SU-DHL-6 (cell line): ENCODE measurements at regions not wholly inside any gene's neighbourhood (a gene's known extent, or its start where the extent isn't known, plus 50 kb on each side); places are given as distances from the start of the nearest gene placed in this dataset.
"Not testable (repeated sequence)": the region's sequence is repeated elsewhere in the genome, so short reads cannot be mapped to it uniquely, and the experiment has no call there.

Experiments
- H2AFZ ChIP-seq: fragments of 200-600 bp; sonication (generic); 2 replicates; pipeline ENCODE4 v1.6.1; 2014; ENCODE audit warnings: low read depth, mild to moderate bottlenecking, moderate library complexity, mixed read lengths, antibody characterized with exemption, low read length; ENCODE audit not compliant: severe bottlenecking
- H3F3A ChIP-seq: fragments of 200-600 bp; shearing (Covaris generic); 2 replicates; pipeline ENCODE4 v1.6.0; 2016; ENCODE audit warnings: antibody characterized with exemption, mild to moderate bottlenecking; ENCODE audit not compliant: insufficient read depth
- H3K27ac ChIP-seq: fragments of 200-600 bp; sonication (generic); 2 replicates; pipeline ENCODE4 v1.5.1; 2016; ENCODE audit warnings: low read depth, mild to moderate bottlenecking, low read length, moderate library complexity, mixed read lengths
- H3K27me3 ChIP-seq: fragments of 200-600 bp; sonication (generic), shearing (Covaris generic); 2 replicates; pipeline ENCODE4 v1.6.0; 2014; ENCODE audit warnings: mild to moderate bottlenecking, low read length
- H3K36me3 ChIP-seq: fragments of 200-600 bp; sonication (generic); 2 replicates; pipeline ENCODE4 v1.6.1; 2014; ENCODE audit warnings: mild to moderate bottlenecking, low read length, mixed read lengths
- H3K4me2 ChIP-seq: fragments of 300-600, 200-600 bp; shearing (Covaris generic), sonication (generic); 2 replicates; pipeline ENCODE4 v1.6.0; 2014; ENCODE audit warnings: low read length, low read depth, mild to moderate bottlenecking; ENCODE audit not compliant: poor library complexity, severe bottlenecking
- H3K4me3 ChIP-seq: fragments of 200-600 bp; sonication (generic); 2 replicates; pipeline ENCODE4 v1.5.1; 2014; ENCODE audit warnings: antibody characterized with exemption, low read length, mild to moderate bottlenecking, mixed read lengths; ENCODE audit not compliant: insufficient read depth, poor library complexity, severe bottlenecking
- H3K79me2 ChIP-seq: fragments of 200-600 bp; sonication (generic); 2 replicates; pipeline ENCODE4 v1.6.1; 2014; ENCODE audit warnings: mild to moderate bottlenecking, low read length, moderate library complexity; ENCODE audit not compliant: insufficient read depth
- H3K9ac ChIP-seq: fragments of 200-600 bp; sonication (generic); 2 replicates; pipeline ENCODE4 v1.7.0; 2014; ENCODE audit warnings: mild to moderate bottlenecking, low read length
- H3K9me2 ChIP-seq: fragments of 200-600 bp; sonication (generic); replicated peaks from 2 replicates; pipeline ENCODE4 v1.6.1; 2014; ENCODE audit warnings: low read length; ENCODE audit not compliant: insufficient read depth
- H3K9me3 ChIP-seq: fragments of 200-600 bp; sonication (generic); 2 replicates; pipeline ENCODE4 v1.6.1; 2014; ENCODE audit warnings: low read length, mixed read lengths; ENCODE audit not compliant: insufficient read depth
- H4K20me1 ChIP-seq: fragments of 200-600 bp; sonication (generic); 2 replicates; pipeline ENCODE4 v1.6.1; 2014; ENCODE audit warnings: low read depth, mild to moderate bottlenecking, antibody characterized with exemption, low read length, moderate library complexity, mixed read lengths
- CTCF ChIP-seq: fragments of 200-600 bp; sonication (generic); IDR thresholded peaks from one replicate; pipeline ENCODE4 v1.5.1; 2017; ENCODE audit warnings: antibody characterized with exemption, mild to moderate bottlenecking, low read length, moderate library complexity; ENCODE audit not compliant: insufficient read depth, poor library complexity, severe bottlenecking
- EZH2phosphoT487 ChIP-seq: fragments of 200-600 bp; sonication (generic), shearing (Covaris generic); conservative IDR thresholded peaks from 2 replicates; pipeline ENCODE4 v1.6.1; 2018; ENCODE audit warnings: mild to moderate bottlenecking, antibody characterized with exemption, low read length, moderate library complexity, mixed read lengths

- Histone ChIP-seq H3K36me3 (no peaks in the 10 kb centered on the region), H3K4me3 (no peak overlapping the region), H3K4me2 (no peak overlapping the region), H3K9me2 (no peaks in the 10 kb centered on the region), H3K27ac (no peak overlapping the region), H3K9ac (no peak overlapping the region), H3K27me3 (no peaks in the 10 kb centered on the region), H3K79me2 (no peaks in the 10 kb centered on the region), H2AFZ (no peak overlapping the region), H4K20me1 (no peaks in the 10 kb centered on the region), H3F3A (no peaks in the 10 kb centered on the region), H3K9me3 (no peaks in the 10 kb centered on the region)
- TF ChIP-seq CTCF (no peak), EZH2phosphoT487 (no peak)
Measured at GRCh38 chr9:85871008-85871407, 69.9 kb upstream of the NAA35 start.

- not testable (repeated sequence) for H2AFZ ChIP-seq, H3F3A ChIP-seq, H3K79me2 ChIP-seq, H3K9me2 ChIP-seq, H3K4me3 ChIP-seq, H3K9ac ChIP-seq, H3K36me3 ChIP-seq, H3K9me3 ChIP-seq, H4K20me1 ChIP-seq, H3K27me3 ChIP-seq, H3K27ac ChIP-seq, H3K4me2 ChIP-seq
Measured at GRCh38 chr9:85871683-85872082, 69.3 kb upstream of the NAA35 start.

GRCh38 chr9:85872463-85872862 lies 68.5 kb upstream of the NAA35 start:
- no peaks in the 10 kb centered on the region for H3K9me2 ChIP-seq
- no peaks in the 10 kb centered on the region for H3F3A ChIP-seq
- no peak overlapping the region for H3K4me3 ChIP-seq
- H3K79me2 ChIP-seq = no peaks in the 10 kb centered on the region
- TF ChIP-seq EZH2phosphoT487 (no peak), CTCF (no peak)
- no peaks in the 10 kb centered on the region for H3K27me3 ChIP-seq
- no peak overlapping the region for H2AFZ ChIP-seq
- no peak overlapping the region for H3K9ac ChIP-seq
- no peaks in the 10 kb centered on the region for H3K9me3 ChIP-seq
- no peaks in the 10 kb centered on the region for H4K20me1 ChIP-seq
- H3K4me2 ChIP-seq = no peak overlapping the region
- no peaks in the 10 kb centered on the region for H3K36me3 ChIP-seq
- H3K27ac ChIP-seq = no peak overlapping the region

- Histone ChIP-seq H3K4me3 (no peak overlapping the region), H3K9me3 (no peaks in the 10 kb centered on the region), H2AFZ (no peak overlapping the region), H3K27me3 (no peaks in the 10 kb centered on the region), H3K79me2 (no peaks in the 10 kb centered on the region), H3K4me2 (no peak overlapping the region), H3K9me2 (no peaks in the 10 kb centered on the region), H3F3A (no peaks in the 10 kb centered on the region), H4K20me1 (no peaks in the 10 kb centered on the region), H3K36me3 (no peaks in the 10 kb centered on the region), H3K9ac (no peak overlapping the region), H3K27ac (no peak overlapping the region)
- no peak for TF ChIP-seq CTCF
- no peak for TF ChIP-seq EZH2phosphoT487
Measured at GRCh38 chr9:85876628-85877027, 64.3 kb upstream of the NAA35 start.

- not testable (repeated sequence) for H3K36me3 ChIP-seq, H3K4me3 ChIP-seq, H3K9me2 ChIP-seq, H2AFZ ChIP-seq, H3K9ac ChIP-seq, H3K9me3 ChIP-seq, H3F3A ChIP-seq, H3K4me2 ChIP-seq, H4K20me1 ChIP-seq, H3K27me3 ChIP-seq, H3K27ac ChIP-seq, H3K79me2 ChIP-seq
Measured at GRCh38 chr9:85878872-85879597, 61.9 kb upstream of the NAA35 start.

GRCh38 chr9:85880507-85880906 lies 60.4 kb upstream of the NAA35 start:
- H3K4me2 ChIP-seq, H3K9me2 ChIP-seq, H3K27me3 ChIP-seq, H4K20me1 ChIP-seq, H3K9me3 ChIP-seq, H3K36me3 ChIP-seq, H2AFZ ChIP-seq, H3K4me3 ChIP-seq, H3K9ac ChIP-seq, H3F3A ChIP-seq, H3K79me2 ChIP-seq, H3K27ac ChIP-seq: not testable (repeated sequence)
